Heart right ventricle (tissue), 16 donors: ENCODE measurements at regions not wholly inside any gene's neighbourhood (a gene's known extent, or its start where the extent isn't known, plus 50 kb on each side); places are given as distances from the start of the nearest gene placed in this dataset.

Experiments
- ATAC-seq, 8 donors: fragments of 200-7000 bp; cut with Tn5 transposase; one replicate each; pipeline ENCODE4 v1.9.1; 2020; ENCODE audit warnings: mild to moderate bottlenecking in 8 of 8, moderate library complexity in 8 of 8, moderate number of reproducible peaks in 1 of 8
- DNase-seq, 2 donors: peaks; one replicate each; pipeline ENCODE4 v3.0.0-alpha.2; 2020
- H3K27ac ChIP-seq, 10 donors: fragments of 200-600 bp; sonication (generic) in 2 of 10; one replicate each; pipeline versions ENCODE4 v1.5.0 to v1.8.0; 2020 to 2022; ENCODE audit warnings: mild to moderate bottlenecking in 3 of 10
- H3K27me3 ChIP-seq, 7 donors: fragments of 200-600 bp; one replicate each; pipeline ENCODE4 v1.8.0; 2021 to 2022; ENCODE audit warnings: mild to moderate bottlenecking in 2 of 7
- H3K36me3 ChIP-seq, 9 donors: fragments of 200-600 bp; sonication (generic) in 1 of 9; one replicate each; pipeline versions ENCODE4 v1.5.0 to v1.8.0; 2020 to 2022; ENCODE audit warnings: mild to moderate bottlenecking in 2 of 9
- H3K4me1 ChIP-seq, 9 donors: fragments of 200-600 bp; sonication (generic) in 1 of 9; one replicate each; pipeline versions ENCODE4 v1.5.0 to v1.8.0; 2020 to 2022; ENCODE audit warnings: mild to moderate bottlenecking in 4 of 9
- H3K4me3 ChIP-seq, 10 donors: fragments of 200-600 bp; sonication (generic) in 2 of 10; one replicate each; pipeline versions ENCODE4 v1.5.0 to v1.8.0; 2020 to 2022; ENCODE audit warnings: mild to moderate bottlenecking in 7 of 10, moderate library complexity in 2 of 10
- H3K9me3 ChIP-seq, 11 donors: fragments of 200-600 bp in 10 of 11; sonication (generic) in 2 of 11; one replicate each; pipeline versions ENCODE4 v1.5.0 to v1.8.0; 2013 to 2022; ENCODE audit warnings: mild to moderate bottlenecking in 2 of 11, control low read depth in 1 of 11, moderate library complexity in 1 of 11
- WGBS, 2 donors: extraction: QIAGEN DNeasy Blood & Tissue Kit; methylation state at CpG; one replicate each; pipeline ENCODE4 v1.1.7; 2013; ENCODE audit warnings: inconsistent platforms in 1 of 2; 5-methylcytosine and 5-hydroxymethylcytosine counted together
- intact Hi-C, 10 donors: fragments of 100-400 bp; cut with DNase I; formaldehyde crosslinking; loops; one replicate each; pipeline versions ENCODE4 v1.11.1 to v1.14.2; 2022
- TF ChIP-seq, protein P1 (sequence below), 9 donors: fragments of 200-600 bp; sonication (generic) in 2 of 9; IDR thresholded peaks; one replicate each; pipeline versions ENCODE4 v1.5.0 to v1.8.0; 2021 to 2022; ENCODE audit warnings: antibody characterized with exemption in 9 of 9, mild to moderate bottlenecking in 5 of 9, moderate library complexity in 1 of 9
- donor health status: Arrhythmogenic right ventricular cardiomyopathy.
- donor health status: ischemic (EF 13 %, LVEDD 7.1; RV severe dilation, severe dysfunction).
- donor health status: healthy with polysubstance abuse.
- donor health status: DM: no; HTN: yes; CAD: no.
- donor health status: DM: no; HTN: no; CAD: no.
- donor health status: ischemic (EF 25% LVEDD 6.9; RV normal size, moderate dysfunction).
- donor health status: ischemic (EF 25% LVEDD 5.7; RV mildly dilated, moderate dysfunction).
- donor health status: healthy.
- donor health status: DM: yes; HTN: yes; CAD: no.
- donor health status: Ischemic cardiomyopathy.
- donor health status: ischemic (EF 35%, LVEDD 5.7; RV mildly dilated, moderate dysfunction).
- donor health status: nonischemic (EF 11% LVEDD 7.7; RV severe dilation, severe dysfunction).
- donor health status: DM: yes; HTN: yes; CAD: no.
- donor health status: PGD.
- donor health status: ischemic (EF 29% LVEDD 5.4; RV normal size, mild dysfunction).
- donor health status: nonischemic (EF 23%, LVEDD 6.1; RV moderate dilation, normal function).

- H3K4me3 ChIP-seq = no peak overlapping the region
These were observed 181.9 kb downstream of the LMO4 start for GRCh38 chr1:87510540-87510939.

GRCh38 chr1:87511449-87511848, 182.8 kb downstream of the LMO4 start:
- Histone ChIP-seq H3K9me3 (no peaks in the 10 kb centered on the region), H3K36me3 (no peaks in the 10 kb centered on the region), H3K27me3 (no peaks in the 10 kb centered on the region), H3K4me3 (no peak overlapping the region), H3K27ac (no peak overlapping the region), H3K4me1 (peaks cover 0 to 10% (median 0%) of the 10 kb centered on the region in 9 donors)
- ATAC-seq = no peak
- intact Hi-C loops = no loop called here
- DNase-seq = no peak
- WGBS, 2 donors = 94 to 95% methylated on average over 1 of the region's 1 CpG
- TF ChIP-seq, protein P1, sequence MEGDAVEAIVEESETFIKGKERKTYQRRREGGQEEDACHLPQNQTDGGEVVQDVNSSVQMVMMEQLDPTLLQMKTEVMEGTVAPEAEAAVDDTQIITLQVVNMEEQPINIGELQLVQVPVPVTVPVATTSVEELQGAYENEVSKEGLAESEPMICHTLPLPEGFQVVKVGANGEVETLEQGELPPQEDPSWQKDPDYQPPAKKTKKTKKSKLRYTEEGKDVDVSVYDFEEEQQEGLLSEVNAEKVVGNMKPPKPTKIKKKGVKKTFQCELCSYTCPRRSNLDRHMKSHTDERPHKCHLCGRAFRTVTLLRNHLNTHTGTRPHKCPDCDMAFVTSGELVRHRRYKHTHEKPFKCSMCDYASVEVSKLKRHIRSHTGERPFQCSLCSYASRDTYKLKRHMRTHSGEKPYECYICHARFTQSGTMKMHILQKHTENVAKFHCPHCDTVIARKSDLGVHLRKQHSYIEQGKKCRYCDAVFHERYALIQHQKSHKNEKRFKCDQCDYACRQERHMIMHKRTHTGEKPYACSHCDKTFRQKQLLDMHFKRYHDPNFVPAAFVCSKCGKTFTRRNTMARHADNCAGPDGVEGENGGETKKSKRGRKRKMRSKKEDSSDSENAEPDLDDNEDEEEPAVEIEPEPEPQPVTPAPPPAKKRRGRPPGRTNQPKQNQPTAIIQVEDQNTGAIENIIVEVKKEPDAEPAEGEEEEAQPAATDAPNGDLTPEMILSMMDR (IDR thresholded peaks at IDR 0.05) = no peak

More at GRCh38 chr1:87510540-87510939, 181.9 kb downstream of the LMO4 start:
- H3K9me3 ChIP-seq = no peaks in the 10 kb centered on the region
- H3K27ac ChIP-seq = no peak overlapping the region
- DNase-seq (no peak), ATAC-seq (no peak)
- TF ChIP-seq, protein P1 (IDR thresholded peaks at IDR 0.05) = no peak
- no peaks in the 10 kb centered on the region for H3K36me3 ChIP-seq
- peaks cover 0 to 10% (median 0%) of the 10 kb centered on the region in 9 donors for H3K4me1 ChIP-seq
- intact Hi-C loops = no loop called here
- H3K27me3 ChIP-seq = no peaks in the 10 kb centered on the region
- 82 to 91% methylated on average over 3 of the region's 3 CpGs for WGBS, 2 donors

- H3K4me3 ChIP-seq = no peak overlapping the region
- H3K9me3 ChIP-seq = no peaks in the 10 kb centered on the region
- no peak overlapping the region for H3K27ac ChIP-seq
- no peak for ATAC-seq
- H3K36me3 ChIP-seq = no peaks in the 10 kb centered on the region
- intact Hi-C loops = no loop called here
- 83 to 86% methylated on average over 2 of the region's 2 CpGs for WGBS, 2 donors
- no peaks in the 10 kb centered on the region for H3K27me3 ChIP-seq
- H3K4me1 ChIP-seq = peaks cover 0 to 10% (median 0%) of the 10 kb centered on the region in 9 donors
- TF ChIP-seq, protein P1 (IDR thresholded peaks at IDR 0.05) = no peak
- DNase-seq = no peak
These were observed 183.8 kb downstream of the LMO4 start for GRCh38 chr1:87512431-87512830.

GRCh38 chr1:87513255-87513654, 184.6 kb downstream of the LMO4 start:
- Histone ChIP-seq H3K9me3 (no peaks in the 10 kb centered on the region), H3K36me3 (no peaks in the 10 kb centered on the region), H3K4me1 (peaks cover 0 to 3% (median 0%) of the 10 kb centered on the region in 9 donors), H3K27me3 (no peaks in the 10 kb centered on the region), H3K4me3 (no peak overlapping the region), H3K27ac (no peak overlapping the region)
- TF ChIP-seq, protein P1 (IDR thresholded peaks at IDR 0.05) = no peak
- intact Hi-C loops = no loop called here
- no peak for ATAC-seq
- no peak for DNase-seq
- WGBS, 2 donors = 51 to 60% methylated on average over 4 of the region's 4 CpGs
